LNCAP (cell line): ENCODE measurements at regions not wholly inside any gene's neighbourhood (a gene's known extent, or its start where the extent isn't known, plus 50 kb on each side); places are given as distances from the start of the nearest gene placed in this dataset.

Source experiments
- TF ChIP-seq, protein P1 (sequence below): fragments of 450-650 bp; IDR thresholded peaks from 2 replicates; pipeline ENCODE4 v1.5.1; 2017; ENCODE audit warnings: mild to moderate bottlenecking

DNA sequence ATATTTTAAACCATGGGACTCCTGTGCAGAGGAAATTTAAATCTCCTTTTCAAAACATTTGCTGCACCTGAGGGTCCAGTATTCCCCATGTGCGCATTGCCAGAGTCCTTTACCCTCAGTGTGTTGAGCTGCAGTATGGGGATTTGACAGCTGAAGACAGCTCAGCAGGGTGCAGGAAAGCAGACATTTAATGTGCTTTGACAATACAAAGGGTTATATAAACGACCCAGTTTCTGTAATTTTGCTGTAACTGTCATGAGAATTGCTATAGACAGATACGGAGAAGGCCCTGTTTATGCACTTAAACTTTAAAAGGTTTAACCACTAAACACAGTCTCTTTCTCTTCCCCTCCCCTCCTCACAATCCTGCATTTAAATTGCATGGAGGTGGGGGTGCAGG, 393.4 kb downstream of the MID1IP1 start:
- TF ChIP-seq, protein P1, sequence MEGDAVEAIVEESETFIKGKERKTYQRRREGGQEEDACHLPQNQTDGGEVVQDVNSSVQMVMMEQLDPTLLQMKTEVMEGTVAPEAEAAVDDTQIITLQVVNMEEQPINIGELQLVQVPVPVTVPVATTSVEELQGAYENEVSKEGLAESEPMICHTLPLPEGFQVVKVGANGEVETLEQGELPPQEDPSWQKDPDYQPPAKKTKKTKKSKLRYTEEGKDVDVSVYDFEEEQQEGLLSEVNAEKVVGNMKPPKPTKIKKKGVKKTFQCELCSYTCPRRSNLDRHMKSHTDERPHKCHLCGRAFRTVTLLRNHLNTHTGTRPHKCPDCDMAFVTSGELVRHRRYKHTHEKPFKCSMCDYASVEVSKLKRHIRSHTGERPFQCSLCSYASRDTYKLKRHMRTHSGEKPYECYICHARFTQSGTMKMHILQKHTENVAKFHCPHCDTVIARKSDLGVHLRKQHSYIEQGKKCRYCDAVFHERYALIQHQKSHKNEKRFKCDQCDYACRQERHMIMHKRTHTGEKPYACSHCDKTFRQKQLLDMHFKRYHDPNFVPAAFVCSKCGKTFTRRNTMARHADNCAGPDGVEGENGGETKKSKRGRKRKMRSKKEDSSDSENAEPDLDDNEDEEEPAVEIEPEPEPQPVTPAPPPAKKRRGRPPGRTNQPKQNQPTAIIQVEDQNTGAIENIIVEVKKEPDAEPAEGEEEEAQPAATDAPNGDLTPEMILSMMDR: no peak

DNA sequence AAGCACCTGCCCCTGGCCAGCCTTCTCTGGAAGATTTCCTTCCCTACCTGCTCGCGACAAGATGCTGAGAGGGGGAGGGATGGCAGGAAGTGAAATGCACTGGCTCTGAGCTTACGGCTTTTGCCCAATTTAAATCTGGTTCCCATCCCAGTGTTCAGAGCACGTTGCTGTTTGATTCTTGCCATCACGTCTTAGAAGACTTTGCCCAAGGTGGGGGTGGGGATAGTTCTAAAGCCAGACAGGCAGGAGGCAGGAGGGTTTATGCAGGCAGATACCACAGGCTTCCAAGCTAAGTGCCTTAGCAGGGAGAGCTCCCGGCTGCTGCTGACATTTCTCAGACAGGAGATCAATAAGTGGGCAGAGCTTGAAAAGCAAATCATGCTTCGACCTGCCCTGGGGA, 393.9 kb downstream of the MID1IP1 start:
- TF ChIP-seq, protein P1: no peak

- TF ChIP-seq, protein P1: no peak
Observed at GRCh38 chrX:39196192-39197102, 395.2 kb downstream of the MID1IP1 start.

DNA sequence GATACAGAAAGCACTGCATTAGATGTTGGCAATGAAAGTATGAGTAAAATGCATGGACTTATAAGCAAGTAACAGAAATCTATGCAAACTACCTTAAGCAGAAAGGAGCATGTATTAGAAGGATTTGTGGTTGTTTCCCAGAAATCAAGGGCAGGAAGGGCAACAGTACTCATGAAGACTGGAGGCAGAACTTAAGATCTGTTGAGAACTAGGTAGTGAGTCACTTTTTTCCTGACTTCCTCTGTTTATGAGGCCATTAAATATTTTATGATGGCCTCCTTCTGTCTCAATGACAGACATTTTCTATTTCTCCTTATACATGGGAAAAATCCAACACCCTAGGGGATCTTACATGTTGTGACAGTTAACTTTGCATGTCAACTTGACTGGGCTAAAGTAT, 398.2 kb downstream of the MID1IP1 start:
- TF ChIP-seq, protein P1: no peak

- TF ChIP-seq, protein P1: no peak
Observed at GRCh38 chrX:39201305-39201990, 400.2 kb downstream of the MID1IP1 start.

GRCh38 chrX:39202641-39203040, 401.4 kb downstream of the MID1IP1 start:
- TF ChIP-seq, protein P1: no peak

DNA sequence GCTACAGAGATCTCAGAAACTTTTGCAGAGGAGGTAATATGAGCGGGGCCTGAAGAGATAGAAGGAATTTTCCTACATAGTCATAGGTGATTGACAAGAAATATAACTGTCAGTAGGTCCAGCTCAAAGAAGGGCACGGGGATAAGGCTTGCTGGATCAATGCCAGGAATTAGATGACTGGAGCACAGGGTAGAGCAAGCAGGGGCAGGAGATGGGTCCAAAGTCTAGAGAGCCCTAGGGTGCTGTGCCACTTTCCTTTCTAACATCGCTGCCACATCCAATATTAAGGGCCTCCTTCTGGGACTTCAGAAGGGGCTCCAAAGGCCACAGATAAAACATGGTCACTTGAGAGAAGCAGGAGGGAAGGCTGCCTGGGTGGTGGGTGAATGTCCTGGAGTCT, 402.2 kb downstream of the MID1IP1 start:
- TF ChIP-seq, protein P1: no peak
